GM12878 (cell line): ENCODE measurements at regions not wholly inside any gene's neighbourhood (a gene's known extent, or its start where the extent isn't known, plus 50 kb on each side); places are given as distances from the start of the nearest gene placed in this dataset.

Experiments used
- ATAC-seq: fragments of 200-7000 bp; cut with Tn5 transposase; 3 replicates; pipeline ENCODE4 v1.9.1; 2020; ENCODE audit warnings: mild to moderate bottlenecking, moderate library complexity
- BruUV-seq: library from RNA; stranded (reverse); fragments of 400-500 nt; replicated peaks from 2 replicates; lab custom pipeline; 2021; lab: Mats Ljungman, UMichigan
- CTCF ChIA-PET: fragments of 300-600 bp; sonication (Branson Sonifier 250); formaldehyde crosslinking; extraction: SDS; loops from one replicate; lab custom pipeline; 2021; ENCODE audit warnings: inconsistent platforms; lab: Yijun Ruan, JAX
- POLR2A ChIA-PET: fragments of 350-600 bp; formaldehyde crosslinking; extraction: SDS; loops from one replicate; lab custom pipeline; 2021; ENCODE audit warnings: inconsistent platforms; lab: Charles Lee
- RAD21 ChIA-PET: fragments of 300-600 bp; sonication (Branson Sonifier 250); formaldehyde crosslinking; loops from one replicate; lab custom pipeline; 2023; ENCODE audit warnings: antibody characterized with exemption; ENCODE audit not compliant: unreplicated experiment; lab: Charles Lee
- SMC1A ChIA-PET: fragments of 300-600 bp; sonication (Branson Sonifier 250); formaldehyde crosslinking; loops from one replicate; lab custom pipeline; 2023; ENCODE audit not compliant: unreplicated experiment, uncharacterized antibody; lab: Charles Lee
- DNase-seq: peaks from one replicate; pipeline ENCODE4 v3.0.0-alpha.2; 2011; ENCODE audit warnings: low read depth, low spot score
- FAIRE-seq: peaks from 3 replicates; lab custom pipeline; 2011; peaks lifted over from hg19 to GRCh38; lab: Jason Lieb, UNC
- H2AFZ ChIP-seq: 2 replicates; pipeline ENCODE4 v1.6.0; 2011; ENCODE audit warnings: low read depth, low read length, control low read depth; ENCODE audit not compliant: control insufficient read depth
- H3K27ac ChIP-seq: 2 replicates; pipeline ENCODE4 v1.5.1; 2011; ENCODE audit warnings: control low read depth; ENCODE audit not compliant: control insufficient read depth, insufficient read depth
- H3K27me3 ChIP-seq, 2 experiments: replicated peaks in 1 of 2; 2 replicates each; pipeline versions ENCODE4 v1.6.0 to v1.6.1; 2011; ENCODE audit warnings: low read length in 1 of 2; ENCODE audit not compliant: control insufficient read depth in 2 of 2, insufficient read depth in 2 of 2
- H3K36me3 ChIP-seq, 2 experiments: 2 replicates each; pipeline ENCODE4 v1.5.1; 2011; ENCODE audit warnings: low read length in 1 of 2; ENCODE audit not compliant: control insufficient read depth in 2 of 2, insufficient read depth in 2 of 2
- H3K4me1 ChIP-seq: 2 replicates; pipeline ENCODE4 v1.6.1; 2011; ENCODE audit warnings: mild to moderate bottlenecking, low read length, moderate library complexity, mixed read lengths; ENCODE audit not compliant: control insufficient read depth, insufficient read depth
- H3K4me2 ChIP-seq: 2 replicates; pipeline ENCODE4 v1.6.0; 2011; ENCODE audit warnings: control low read depth; ENCODE audit not compliant: control insufficient read depth, insufficient read depth
- H3K4me3 ChIP-seq: fragments of 200-600 bp; sonication (generic); 2 replicates; pipeline ENCODE4 v1.5.1; 2016
- H3K79me2 ChIP-seq: 2 replicates; pipeline ENCODE4 v1.6.0; 2011; ENCODE audit warnings: low read length; ENCODE audit not compliant: control insufficient read depth, insufficient read depth
- H3K9ac ChIP-seq: 2 replicates; pipeline ENCODE4 v1.8.0; 2011; ENCODE audit warnings: low read length, control low read depth, mixed read lengths; ENCODE audit not compliant: control insufficient read depth, insufficient read depth
- H3K9me3 ChIP-seq: replicated peaks from 3 replicates; pipeline ENCODE4 v1.5.1; 2011; ENCODE audit warnings: mild to moderate bottlenecking, low read length; ENCODE audit not compliant: control insufficient read depth, insufficient read depth
- H4K20me1 ChIP-seq: 2 replicates; pipeline ENCODE4 v1.6.0; 2011; ENCODE audit not compliant: control insufficient read depth, insufficient read depth
- EZH2 ChIP-seq: IDR thresholded peaks from 2 replicates; pipeline ENCODE4 v1.6.1; 2012; ENCODE audit warnings: low read depth, mild to moderate bottlenecking, control low read depth, inconsistent platforms, low read length, borderline replicate concordance; ENCODE audit not compliant: control insufficient read depth
- KAT2A ChIP-seq: conservative IDR thresholded peaks from 2 replicates; pipeline ENCODE4 v1.6.1; 2011; ENCODE audit warnings: low read depth, low read length; ENCODE audit not compliant: control insufficient read depth
- NR2F1 ChIP-seq: fragments of 450-650 bp; conservative IDR thresholded peaks from 2 replicates; pipeline ENCODE4 v1.6.1; 2017; ENCODE audit warnings: mild to moderate bottlenecking
- NRF1 ChIP-seq: conservative IDR thresholded peaks from 2 replicates; pipeline ENCODE4 v1.6.1; 2011; ENCODE audit warnings: mild to moderate bottlenecking, low read depth, low read length, improper control_type of control experiment
- POLR2A ChIP-seq: IDR thresholded peaks from 2 replicates; pipeline ENCODE4 v1.6.1; 2011; ENCODE audit warnings: low read depth, mild to moderate bottlenecking, low read length
- RUNX3 ChIP-seq: IDR thresholded peaks from 2 replicates; pipeline ENCODE4 v1.6.1; 2012; ENCODE audit warnings: low read length, inconsistent platforms
- SMAD1 ChIP-seq: fragments of 450-650 bp; IDR thresholded peaks from 2 replicates; pipeline ENCODE4 v1.6.1; 2018; ENCODE audit warnings: mild to moderate bottlenecking, low read depth; ENCODE audit not compliant: partially characterized antibody
- SPI1 ChIP-seq: IDR thresholded peaks from 2 replicates; pipeline ENCODE4 v1.6.1; 2011; ENCODE audit warnings: low read depth, mild to moderate bottlenecking, low read length, moderate library complexity, borderline replicate concordance; ENCODE audit not compliant: insufficient read depth
- STAT1 ChIP-seq: fragments of 450-650 bp; conservative IDR thresholded peaks from 2 replicates; pipeline ENCODE4 v1.6.1; 2014; ENCODE audit warnings: antibody characterized with exemption, mild to moderate bottlenecking
- ZSCAN29 ChIP-seq: fragments of 450-650 bp; IDR thresholded peaks from 2 replicates; pipeline ENCODE4 v1.6.1; 2017; ENCODE audit warnings: mild to moderate bottlenecking, moderate library complexity
- WGBS: methylation state at CpG from one replicate; pipeline ENCODE4 v1.1.6; 2016; ENCODE audit warnings: low lambda C conversion rate; ENCODE audit not compliant: insufficient replicate concordance, insufficient coverage; ENCODE audit errors: missing lambda C conversion rate; 5-methylcytosine and 5-hydroxymethylcytosine counted together
- in situ Hi-C: fragments of 300-500 bp; cut with MboI; formaldehyde crosslinking; loops from 9 replicates; pipeline ENCODE4 v1.14.3; 2018; ENCODE audit warnings: mixed read lengths
- intact Hi-C: fragments of 100-400 bp; cut with micrococcal nuclease; formaldehyde crosslinking; loops from one replicate; pipeline ENCODE4 v1.14.2; 2022; ENCODE audit not compliant: unreplicated experiment
- TF ChIP-seq, protein P1 (sequence below): fragments of 450-650 bp; IDR thresholded peaks from 2 replicates; pipeline ENCODE4 v1.6.1; 2017; ENCODE audit warnings: low read depth, mild to moderate bottlenecking, moderate library complexity
- TF ChIP-seq, protein P2 (sequence below): fragments of 450-650 bp; IDR thresholded peaks from 2 replicates; pipeline ENCODE4 v1.6.1; 2017; ENCODE audit warnings: mild to moderate bottlenecking, moderate library complexity
- TF ChIP-seq, protein P3 (sequence below): fragments of 450-650 bp; IDR thresholded peaks from 2 replicates; pipeline ENCODE4 v1.6.1; 2014; ENCODE audit warnings: mild to moderate bottlenecking
- TF ChIP-seq, protein P4 (sequence below): fragments of 450-650 bp; formaldehyde crosslinking; IDR thresholded peaks from 2 replicates; pipeline ENCODE4 v1.4.0; 2020; ENCODE audit warnings: mild to moderate bottlenecking, moderate library complexity

DNA sequence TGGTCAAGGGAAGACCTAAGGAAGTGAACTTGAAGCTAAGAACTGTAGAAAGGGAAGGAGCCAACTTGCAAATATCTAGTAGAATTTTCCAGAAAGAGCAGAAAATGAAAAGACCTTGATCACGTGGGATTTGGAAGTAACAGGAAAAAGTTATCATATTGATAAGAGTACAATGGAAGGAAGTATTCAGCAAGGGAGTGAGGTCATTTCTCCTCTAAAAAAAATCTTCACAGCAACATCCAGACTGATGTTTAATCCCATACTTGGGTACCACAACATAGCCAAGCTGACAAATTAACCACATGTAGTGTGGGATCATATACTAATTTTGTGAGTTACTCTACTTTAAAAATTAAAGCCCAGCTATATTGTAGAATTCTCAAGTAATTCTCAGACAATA, 207.0 kb upstream of the CXCL12 start (continued):
- TF ChIP-seq, protein P1, sequence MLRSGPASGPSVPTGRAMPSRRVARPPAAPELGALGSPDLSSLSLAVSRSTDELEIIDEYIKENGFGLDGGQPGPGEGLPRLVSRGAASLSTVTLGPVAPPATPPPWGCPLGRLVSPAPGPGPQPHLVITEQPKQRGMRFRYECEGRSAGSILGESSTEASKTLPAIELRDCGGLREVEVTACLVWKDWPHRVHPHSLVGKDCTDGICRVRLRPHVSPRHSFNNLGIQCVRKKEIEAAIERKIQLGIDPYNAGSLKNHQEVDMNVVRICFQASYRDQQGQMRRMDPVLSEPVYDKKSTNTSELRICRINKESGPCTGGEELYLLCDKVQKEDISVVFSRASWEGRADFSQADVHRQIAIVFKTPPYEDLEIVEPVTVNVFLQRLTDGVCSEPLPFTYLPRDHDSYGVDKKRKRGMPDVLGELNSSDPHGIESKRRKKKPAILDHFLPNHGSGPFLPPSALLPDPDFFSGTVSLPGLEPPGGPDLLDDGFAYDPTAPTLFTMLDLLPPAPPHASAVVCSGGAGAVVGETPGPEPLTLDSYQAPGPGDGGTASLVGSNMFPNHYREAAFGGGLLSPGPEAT: no peak
- TF ChIP-seq, protein P2, sequence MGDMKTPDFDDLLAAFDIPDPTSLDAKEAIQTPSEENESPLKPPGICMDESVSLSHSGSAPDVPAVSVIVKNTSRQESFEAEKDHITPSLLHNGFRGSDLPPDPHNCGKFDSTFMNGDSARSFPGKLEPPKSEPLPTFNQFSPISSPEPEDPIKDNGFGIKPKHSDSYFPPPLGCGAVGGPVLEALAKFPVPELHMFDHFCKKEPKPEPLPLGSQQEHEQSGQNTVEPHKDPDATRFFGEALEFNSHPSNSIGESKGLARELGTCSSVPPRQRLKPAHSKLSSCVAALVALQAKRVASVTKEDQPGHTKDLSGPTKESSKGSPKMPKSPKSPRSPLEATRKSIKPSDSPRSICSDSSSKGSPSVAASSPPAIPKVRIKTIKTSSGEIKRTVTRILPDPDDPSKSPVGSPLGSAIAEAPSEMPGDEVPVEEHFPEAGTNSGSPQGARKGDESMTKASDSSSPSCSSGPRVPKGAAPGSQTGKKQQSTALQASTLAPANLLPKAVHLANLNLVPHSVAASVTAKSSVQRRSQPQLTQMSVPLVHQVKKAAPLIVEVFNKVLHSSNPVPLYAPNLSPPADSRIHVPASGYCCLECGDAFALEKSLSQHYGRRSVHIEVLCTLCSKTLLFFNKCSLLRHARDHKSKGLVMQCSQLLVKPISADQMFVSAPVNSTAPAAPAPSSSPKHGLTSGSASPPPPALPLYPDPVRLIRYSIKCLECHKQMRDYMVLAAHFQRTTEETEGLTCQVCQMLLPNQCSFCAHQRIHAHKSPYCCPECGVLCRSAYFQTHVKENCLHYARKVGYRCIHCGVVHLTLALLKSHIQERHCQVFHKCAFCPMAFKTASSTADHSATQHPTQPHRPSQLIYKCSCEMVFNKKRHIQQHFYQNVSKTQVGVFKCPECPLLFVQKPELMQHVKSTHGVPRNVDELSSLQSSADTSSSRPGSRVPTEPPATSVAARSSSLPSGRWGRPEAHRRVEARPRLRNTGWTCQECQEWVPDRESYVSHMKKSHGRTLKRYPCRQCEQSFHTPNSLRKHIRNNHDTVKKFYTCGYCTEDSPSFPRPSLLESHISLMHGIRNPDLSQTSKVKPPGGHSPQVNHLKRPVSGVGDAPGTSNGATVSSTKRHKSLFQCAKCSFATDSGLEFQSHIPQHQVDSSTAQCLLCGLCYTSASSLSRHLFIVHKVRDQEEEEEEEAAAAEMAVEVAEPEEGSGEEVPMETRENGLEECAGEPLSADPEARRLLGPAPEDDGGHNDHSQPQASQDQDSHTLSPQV: no peak
- no peak for TF ChIP-seq NRF1
- no peak for TF ChIP-seq EZH2

DNA sequence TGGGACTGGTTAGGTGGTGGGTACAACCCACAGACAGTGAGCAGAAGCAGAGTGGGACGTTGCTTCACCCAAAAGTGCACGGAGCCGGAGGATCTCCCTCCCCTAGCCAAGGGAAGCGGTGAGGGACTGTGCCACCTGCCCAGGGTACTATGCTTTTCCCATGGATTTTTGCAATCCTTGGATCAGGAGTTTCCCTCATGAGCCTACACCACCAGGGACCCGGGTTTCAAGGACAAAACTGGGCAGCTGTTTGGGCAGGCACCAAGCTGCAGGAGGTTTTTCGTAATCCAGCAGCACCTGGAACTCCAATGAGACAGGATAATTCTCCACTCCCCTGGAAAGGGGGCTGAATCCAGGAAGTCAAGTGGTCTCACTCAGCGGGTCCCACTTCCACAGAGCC, 209.1 kb upstream of the CXCL12 start:
- SMC1A ChIA-PET: no interaction called here
- no peaks in the 10 kb centered on the region for H4K20me1 ChIP-seq
- CTCF ChIA-PET: no interaction called here
- H3K27me3 ChIP-seq: no peaks in the 10 kb centered on the region
- in situ Hi-C loops: no loop called here
- ATAC-seq: no peak
- no TSS peak for BruUV-seq
- RAD21 ChIA-PET: no interaction called here
- no peak overlapping the region for H2AFZ ChIP-seq
- DNase-seq: no peak
- FAIRE-seq: no peak
- no peaks in the 10 kb centered on the region for H3K4me1 ChIP-seq
- intact Hi-C loops: no loop called here
- no peak overlapping the region for H3K27ac ChIP-seq
- no peaks in the 10 kb centered on the region for H3K79me2 ChIP-seq
- no peak overlapping the region for H3K4me2 ChIP-seq
- under 1% methylated on average over 7 of the region's 7 CpGs for WGBS
- no peak overlapping the region for H3K9ac ChIP-seq
- POLR2A ChIA-PET: no interaction called here
- no peaks in the 10 kb centered on the region for H3K9me3 ChIP-seq
- H3K4me3 ChIP-seq: no peak overlapping the region
- H3K36me3 ChIP-seq: no peaks in the 10 kb centered on the region
- TF ChIP-seq SPI1 (no peak), SMAD1 (no peak), POLR2A (no peak), RUNX3 (no peak), NR2F1 (no peak), ZSCAN29 (no peak), KAT2A (no peak), STAT1 (no peak)
- TF ChIP-seq, protein P3, sequence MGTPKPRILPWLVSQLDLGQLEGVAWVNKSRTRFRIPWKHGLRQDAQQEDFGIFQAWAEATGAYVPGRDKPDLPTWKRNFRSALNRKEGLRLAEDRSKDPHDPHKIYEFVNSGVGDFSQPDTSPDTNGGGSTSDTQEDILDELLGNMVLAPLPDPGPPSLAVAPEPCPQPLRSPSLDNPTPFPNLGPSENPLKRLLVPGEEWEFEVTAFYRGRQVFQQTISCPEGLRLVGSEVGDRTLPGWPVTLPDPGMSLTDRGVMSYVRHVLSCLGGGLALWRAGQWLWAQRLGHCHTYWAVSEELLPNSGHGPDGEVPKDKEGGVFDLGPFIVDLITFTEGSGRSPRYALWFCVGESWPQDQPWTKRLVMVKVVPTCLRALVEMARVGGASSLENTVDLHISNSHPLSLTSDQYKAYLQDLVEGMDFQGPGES: no peak
- TF ChIP-seq, protein P4, sequence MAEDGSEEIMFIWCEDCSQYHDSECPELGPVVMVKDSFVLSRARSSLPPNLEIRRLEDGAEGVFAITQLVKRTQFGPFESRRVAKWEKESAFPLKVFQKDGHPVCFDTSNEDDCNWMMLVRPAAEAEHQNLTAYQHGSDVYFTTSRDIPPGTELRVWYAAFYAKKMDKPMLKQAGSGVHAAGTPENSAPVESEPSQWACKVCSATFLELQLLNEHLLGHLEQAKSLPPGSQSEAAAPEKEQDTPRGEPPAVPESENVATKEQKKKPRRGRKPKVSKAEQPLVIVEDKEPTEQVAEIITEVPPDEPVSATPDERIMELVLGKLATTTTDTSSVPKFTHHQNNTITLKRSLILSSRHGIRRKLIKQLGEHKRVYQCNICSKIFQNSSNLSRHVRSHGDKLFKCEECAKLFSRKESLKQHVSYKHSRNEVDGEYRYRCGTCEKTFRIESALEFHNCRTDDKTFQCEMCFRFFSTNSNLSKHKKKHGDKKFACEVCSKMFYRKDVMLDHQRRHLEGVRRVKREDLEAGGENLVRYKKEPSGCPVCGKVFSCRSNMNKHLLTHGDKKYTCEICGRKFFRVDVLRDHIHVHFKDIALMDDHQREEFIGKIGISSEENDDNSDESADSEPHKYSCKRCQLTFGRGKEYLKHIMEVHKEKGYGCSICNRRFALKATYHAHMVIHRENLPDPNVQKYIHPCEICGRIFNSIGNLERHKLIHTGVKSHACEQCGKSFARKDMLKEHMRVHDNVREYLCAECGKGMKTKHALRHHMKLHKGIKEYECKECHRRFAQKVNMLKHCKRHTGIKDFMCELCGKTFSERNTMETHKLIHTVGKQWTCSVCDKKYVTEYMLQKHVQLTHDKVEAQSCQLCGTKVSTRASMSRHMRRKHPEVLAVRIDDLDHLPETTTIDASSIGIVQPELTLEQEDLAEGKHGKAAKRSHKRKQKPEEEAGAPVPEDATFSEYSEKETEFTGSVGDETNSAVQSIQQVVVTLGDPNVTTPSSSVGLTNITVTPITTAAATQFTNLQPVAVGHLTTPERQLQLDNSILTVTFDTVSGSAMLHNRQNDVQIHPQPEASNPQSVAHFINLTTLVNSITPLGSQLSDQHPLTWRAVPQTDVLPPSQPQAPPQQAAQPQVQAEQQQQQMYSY (CRISPR knock-in tag): no peak
